ENCODE measurements at regions not wholly inside any gene's neighbourhood (a gene's known extent, or its start where the extent isn't known, plus 50 kb on each side); places are given as distances from the start of the nearest gene placed in this dataset.

- H4K20me1 ChIP-seq (ENCODE audit: control insufficient read depth, extremely low read depth, insufficient read depth, low read length) = no peaks in the 10 kb centered on the region
- no peak overlapping the region for H2AFZ ChIP-seq (ENCODE audit: control insufficient read depth, low read length)
- no peak overlapping the region for H3K9ac ChIP-seq (ENCODE audit: control insufficient read depth, extremely low read depth, insufficient read depth, low read length)
- H3K9me1 ChIP-seq (ENCODE audit: control insufficient read depth, extremely low read depth, insufficient read depth, low read length) = no peaks in the 10 kb centered on the region
- H3K9me3 ChIP-seq (ENCODE audit: control insufficient read depth, low read depth, low read length) = no peaks in the 10 kb centered on the region
- no peak overlapping the region for H3K4me3 ChIP-seq (ENCODE audit: control insufficient read depth in 2 of 3, extremely low read depth in 1 of 3, insufficient read depth in 2 of 3, low read depth in 1 of 3, low read length in 3 of 3)
- H3K27me3 ChIP-seq (ENCODE audit: control insufficient read depth, extremely low read depth, insufficient read depth, low read length) = no peaks in the 10 kb centered on the region
- dilution Hi-C loops (cut with MboI; ENCODE audit: extremely low pct_ligation_motif_present, low sequenced_read_pairs) = no loop called here
- DNase-seq (ENCODE audit: low read depth, low spot score) = no peak
- no peaks in the 10 kb centered on the region for H3K4me1 ChIP-seq (ENCODE audit: control insufficient read depth, extremely low read depth, insufficient read depth, low read length)
- FAIRE-seq = no peak
- no peak overlapping the region for H3K27ac ChIP-seq (ENCODE audit: control insufficient read depth, insufficient read depth, low read length)
- no peaks in the 10 kb centered on the region for H3K79me2 ChIP-seq (ENCODE audit: control insufficient read depth, insufficient read depth, low read length)
- H3K36me3 ChIP-seq (ENCODE audit: control insufficient read depth in 2 of 2, extremely low read depth in 1 of 2, insufficient read depth in 2 of 2, low read length in 2 of 2) = no peaks in the 10 kb centered on the region
- no peak overlapping the region for H3K4me2 ChIP-seq (ENCODE audit: control insufficient read depth, extremely low read depth, insufficient read depth, low read depth, low read length)
- TF ChIP-seq CTCF (optimal IDR thresholded peaks at IDR 0.05 in 1 of 3, IDR thresholded peaks at IDR 0.05 in 1 of 3, conservative IDR thresholded peaks at IDR 0.05 in 1 of 3; ENCODE audit: extremely low read depth in 1 of 3, insufficient read depth in 2 of 3, low read length in 3 of 3) (no peak), EZH2 (IDR thresholded peaks at IDR 0.05; ENCODE audit: low read length) (no peak)
Observed at GRCh38 chr3:95227092-95227491, 1164.2 kb downstream of the NSUN3 start.

- Histone ChIP-seq H3K79me2 (ENCODE audit: control insufficient read depth, insufficient read depth, low read length) (no peaks in the 10 kb centered on the region), H3K4me2 (ENCODE audit: control insufficient read depth, extremely low read depth, insufficient read depth, low read depth, low read length) (no peak overlapping the region), H3K9me1 (ENCODE audit: control insufficient read depth, extremely low read depth, insufficient read depth, low read length) (no peaks in the 10 kb centered on the region), H3K9ac (ENCODE audit: control insufficient read depth, extremely low read depth, insufficient read depth, low read length) (no peak overlapping the region), H2AFZ (ENCODE audit: control insufficient read depth, low read length) (no peak overlapping the region), H3K9me3 (ENCODE audit: control insufficient read depth, low read depth, low read length) (no peaks in the 10 kb centered on the region), H3K36me3 (ENCODE audit: control insufficient read depth in 2 of 2, extremely low read depth in 1 of 2, insufficient read depth in 2 of 2, low read length in 2 of 2) (no peaks in the 10 kb centered on the region), H3K4me1 (ENCODE audit: control insufficient read depth, extremely low read depth, insufficient read depth, low read length) (no peaks in the 10 kb centered on the region), H3K4me3 (ENCODE audit: control insufficient read depth in 2 of 3, extremely low read depth in 1 of 3, insufficient read depth in 2 of 3, low read depth in 1 of 3, low read length in 3 of 3) (no peak overlapping the region), H3K27me3 (ENCODE audit: control insufficient read depth, extremely low read depth, insufficient read depth, low read length) (no peaks in the 10 kb centered on the region), H4K20me1 (ENCODE audit: control insufficient read depth, extremely low read depth, insufficient read depth, low read length) (no peaks in the 10 kb centered on the region), H3K27ac (ENCODE audit: control insufficient read depth, insufficient read depth, low read length) (no peak overlapping the region)
- dilution Hi-C loops (cut with MboI; ENCODE audit: extremely low pct_ligation_motif_present, low sequenced_read_pairs) = no loop called here
- FAIRE-seq (no peak), DNase-seq (ENCODE audit: low read depth, low spot score) (no peak)
- TF ChIP-seq CTCF (optimal IDR thresholded peaks at IDR 0.05 in 1 of 3, IDR thresholded peaks at IDR 0.05 in 1 of 3, conservative IDR thresholded peaks at IDR 0.05 in 1 of 3; ENCODE audit: extremely low read depth in 1 of 3, insufficient read depth in 2 of 3, low read length in 3 of 3) (no peak), EZH2 (IDR thresholded peaks at IDR 0.05; ENCODE audit: low read length) (no peak)
Observed at GRCh38 chr3:95228416-95228815, 1165.6 kb downstream of the NSUN3 start.

Measured in keratinocyte (primary cell).